HCT116 (cell line): ENCODE measurements at regions not wholly inside any gene's neighbourhood (a gene's known extent, or its start where the extent isn't known, plus 50 kb on each side); places are given as distances from the start of the nearest gene placed in this dataset.

ENCODE experiments used
- ATAC-seq: fragments of 200-7000 bp; cut with Tn5 transposase; 2 replicates; pipeline ENCODE4 v1.9.1; 2020; ENCODE audit warnings: mild to moderate bottlenecking, moderate library complexity
- BruUV-seq: library from RNA; stranded (reverse); fragments of 400-500 nt; replicated peaks from 2 replicates; lab custom pipeline; 2021; lab: Mats Ljungman, UMichigan
- CTCF ChIA-PET: fragments of 300-600 bp; sonication (Branson Sonifier 250); formaldehyde crosslinking; loops from one replicate; lab custom pipeline; 2021; ENCODE audit warnings: antibody characterized with exemption; lab: Charles Lee
- POLR2A ChIA-PET: fragments of 300-600, 350-600 bp; sonication (Branson Sonifier 250); formaldehyde crosslinking; loops from one replicate; lab custom pipeline; 2021; ENCODE audit warnings: antibody characterized with exemption; lab: Charles Lee
- RAD21 ChIA-PET, 2 experiments: fragments of 300-600 bp; sonication (Branson Sonifier 250); formaldehyde crosslinking; loops; one replicate each; lab custom pipeline; 2023; ENCODE audit warnings: low total read pairs in 2 of 2; ENCODE audit not compliant: uncharacterized antibody in 2 of 2, unreplicated experiment in 2 of 2, low non-redundant PET in 1 of 2; lab: Charles Lee
- DNase-seq: peaks from one replicate; pipeline ENCODE4 v3.0.0-alpha.2; 2010; ENCODE audit warnings: low read depth, low spot score
- H2AFZ ChIP-seq: fragments of 200-600 bp; shearing (Covaris generic), sonication (generic); 2 replicates; pipeline ENCODE4 v1.6.1; 2017; ENCODE audit warnings: low read depth, mixed run types, mixed read lengths, antibody characterized with exemption, low read length; ENCODE audit not compliant: poor library complexity, severe bottlenecking
- H3K27ac ChIP-seq: 2 replicates; pipeline ENCODE4 v1.5.1; 2012; ENCODE audit warnings: low read depth, low read length
- H3K27me3 ChIP-seq: fragments of 200-600 bp; sonication (generic); 2 replicates; pipeline ENCODE4 v1.6.1; 2016; ENCODE audit warnings: mixed run types, low read length, mixed read lengths; ENCODE audit not compliant: insufficient read depth
- H3K36me3 ChIP-seq, 2 experiments: fragments of 200-500 bp in 1 of 2; fragments of 200-600 bp in 1 of 2; sonication (Bioruptor generic) in 1 of 2; sonication (generic) in 1 of 2; 2 replicates each; pipeline versions ENCODE4 v1.5.1 to v1.6.1; 2014 to 2016; ENCODE audit warnings: low read length in 2 of 2, inconsistent platforms in 1 of 2, mixed read lengths in 1 of 2, mixed run types in 1 of 2; ENCODE audit not compliant: insufficient read depth in 2 of 2, control insufficient read depth in 1 of 2
- H3K4me1 ChIP-seq, 2 experiments: fragments of 200-600 bp in 1 of 2; sonication (generic) in 1 of 2; 2 replicates each; pipeline versions ENCODE4 v1.5.1 to v1.6.1; 2012 to 2017; ENCODE audit warnings: low read length in 2 of 2, inconsistent platforms in 1 of 2, mild to moderate bottlenecking in 1 of 2, mixed read lengths in 1 of 2, mixed run types in 1 of 2, moderate library complexity in 1 of 2; ENCODE audit not compliant: insufficient read depth in 2 of 2, control insufficient read depth in 1 of 2
- H3K4me2 ChIP-seq: fragments of 200-600 bp; sonication (generic); 2 replicates; pipeline ENCODE4 v1.6.1; 2017; ENCODE audit warnings: mixed run types, low read length, mixed read lengths
- H3K4me3 ChIP-seq, 2 experiments: fragments of 200-600 bp in 1 of 2; sonication (generic) in 1 of 2; replicated peaks in 1 of 2; 2 replicates each; pipeline ENCODE4 v1.5.1; 2011 to 2016; ENCODE audit warnings: low read length in 2 of 2, control low read depth in 1 of 2, low read depth in 1 of 2, mild to moderate bottlenecking in 1 of 2, mixed read lengths in 1 of 2, mixed run types in 1 of 2
- H3K79me2 ChIP-seq: fragments of 200-600 bp; sonication (generic); 2 replicates; pipeline ENCODE4 v1.6.1; 2017; ENCODE audit warnings: mild to moderate bottlenecking, mixed run types, low read length, moderate library complexity, mixed read lengths; ENCODE audit not compliant: insufficient read depth
- H3K9ac ChIP-seq: fragments of 200-600 bp; sonication (generic); 2 replicates; pipeline ENCODE4 v1.6.1; 2016; ENCODE audit warnings: low read length, mixed read lengths
- H3K9me2 ChIP-seq: fragments of 200-600 bp; sonication (generic), shearing (Covaris generic); 2 replicates; pipeline ENCODE4 v1.6.1; 2017; ENCODE audit warnings: mixed run types, mild to moderate bottlenecking, moderate library complexity; ENCODE audit not compliant: insufficient read depth
- H3K9me3 ChIP-seq, 2 experiments: fragments of 200-500 bp in 1 of 2; fragments of 200-600 bp in 1 of 2; sonication (Bioruptor generic) in 1 of 2; sonication (generic) in 1 of 2; 2 replicates each; pipeline ENCODE4 v1.6.1; 2014 to 2017; ENCODE audit warnings: low read length in 2 of 2, mixed read lengths in 2 of 2, inconsistent platforms in 1 of 2, low read depth in 1 of 2, mild to moderate bottlenecking in 1 of 2, mixed run types in 1 of 2, moderate library complexity in 1 of 2; ENCODE audit not compliant: control insufficient read depth in 1 of 2, insufficient read depth in 1 of 2
- H4K20me1 ChIP-seq: fragments of 200-600 bp; sonication (generic), shearing (Covaris generic); 2 replicates; pipeline ENCODE4 v1.6.1; 2017; ENCODE audit warnings: mixed run types, mild to moderate bottlenecking, moderate library complexity; ENCODE audit not compliant: insufficient read depth
- ATF3 ChIP-seq: IDR thresholded peaks from 2 replicates; pipeline ENCODE4 v1.6.1; 2012
- CBX3 ChIP-seq: IDR thresholded peaks from 2 replicates; pipeline ENCODE4 v1.6.1; 2012; ENCODE audit warnings: low read depth
- EGR1 ChIP-seq: IDR thresholded peaks from 2 replicates; pipeline ENCODE4 v1.6.1; 2012; ENCODE audit warnings: low read depth
- ELF1 ChIP-seq: IDR thresholded peaks from 2 replicates; pipeline ENCODE4 v1.6.1; 2012; ENCODE audit warnings: low read depth, borderline replicate concordance
- SRF ChIP-seq: IDR thresholded peaks from 2 replicates; pipeline ENCODE4 v1.6.1; 2012; ENCODE audit warnings: low read depth
- YY1 ChIP-seq: IDR thresholded peaks from 2 replicates; pipeline ENCODE4 v1.6.1; 2011; ENCODE audit warnings: low read length, low read depth, moderate library complexity, mild to moderate bottlenecking; ENCODE audit not compliant: insufficient replicate concordance; ENCODE audit errors: extremely low read depth
- ZBTB33 ChIP-seq: IDR thresholded peaks from 2 replicates; pipeline ENCODE4 v1.6.1; 2011; ENCODE audit warnings: mild to moderate bottlenecking, low read length, moderate library complexity; ENCODE audit not compliant: insufficient replicate concordance; ENCODE audit errors: extremely low read depth
- ZNF274 ChIP-seq: fragments of 200-500 bp; sonication (Bioruptor generic); IDR thresholded peaks from 2 replicates; pipeline ENCODE4 v1.6.1; 2014; ENCODE audit warnings: mild to moderate bottlenecking, low read depth, low read length, inconsistent platforms
- intact Hi-C: fragments of 100-400 bp; cut with micrococcal nuclease; formaldehyde crosslinking; loops from 2 replicates; pipeline ENCODE4 v1.10.0; 2022
- TF ChIP-seq, protein P1 (sequence below): IDR thresholded peaks from 2 replicates; pipeline ENCODE4 v1.6.1; 2012; ENCODE audit warnings: low read depth

DNA sequence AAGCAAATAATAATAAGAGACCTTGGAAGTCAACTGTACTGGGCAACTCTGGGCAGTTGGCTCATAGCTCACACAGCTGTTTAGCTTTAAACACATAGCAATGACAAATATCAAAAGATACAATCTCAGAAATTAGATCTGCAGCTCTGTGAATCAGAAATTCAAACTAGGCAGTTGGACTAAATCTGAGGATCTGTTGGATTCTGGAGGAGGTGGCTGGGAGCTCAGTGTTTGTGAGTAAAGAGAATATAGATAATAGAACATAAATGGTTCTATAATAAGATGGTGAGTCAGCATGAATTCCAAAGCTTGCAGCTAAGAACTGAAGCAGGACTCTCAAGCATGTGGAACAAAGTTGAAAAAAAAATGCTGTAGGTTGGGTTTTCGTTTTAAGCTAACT, 1949.4 kb upstream of the SEL1L start:
- no TSS peak for BruUV-seq
- TF ChIP-seq ELF1 = no peak
- no peak for TF ChIP-seq YY1
- no peak for TF ChIP-seq ZBTB33
- no peak for TF ChIP-seq EGR1
- no peak for TF ChIP-seq CBX3
- TF ChIP-seq SRF = no peak
- TF ChIP-seq ATF3 = no peak
- no peak for TF ChIP-seq ZNF274
- TF ChIP-seq, protein P1, sequence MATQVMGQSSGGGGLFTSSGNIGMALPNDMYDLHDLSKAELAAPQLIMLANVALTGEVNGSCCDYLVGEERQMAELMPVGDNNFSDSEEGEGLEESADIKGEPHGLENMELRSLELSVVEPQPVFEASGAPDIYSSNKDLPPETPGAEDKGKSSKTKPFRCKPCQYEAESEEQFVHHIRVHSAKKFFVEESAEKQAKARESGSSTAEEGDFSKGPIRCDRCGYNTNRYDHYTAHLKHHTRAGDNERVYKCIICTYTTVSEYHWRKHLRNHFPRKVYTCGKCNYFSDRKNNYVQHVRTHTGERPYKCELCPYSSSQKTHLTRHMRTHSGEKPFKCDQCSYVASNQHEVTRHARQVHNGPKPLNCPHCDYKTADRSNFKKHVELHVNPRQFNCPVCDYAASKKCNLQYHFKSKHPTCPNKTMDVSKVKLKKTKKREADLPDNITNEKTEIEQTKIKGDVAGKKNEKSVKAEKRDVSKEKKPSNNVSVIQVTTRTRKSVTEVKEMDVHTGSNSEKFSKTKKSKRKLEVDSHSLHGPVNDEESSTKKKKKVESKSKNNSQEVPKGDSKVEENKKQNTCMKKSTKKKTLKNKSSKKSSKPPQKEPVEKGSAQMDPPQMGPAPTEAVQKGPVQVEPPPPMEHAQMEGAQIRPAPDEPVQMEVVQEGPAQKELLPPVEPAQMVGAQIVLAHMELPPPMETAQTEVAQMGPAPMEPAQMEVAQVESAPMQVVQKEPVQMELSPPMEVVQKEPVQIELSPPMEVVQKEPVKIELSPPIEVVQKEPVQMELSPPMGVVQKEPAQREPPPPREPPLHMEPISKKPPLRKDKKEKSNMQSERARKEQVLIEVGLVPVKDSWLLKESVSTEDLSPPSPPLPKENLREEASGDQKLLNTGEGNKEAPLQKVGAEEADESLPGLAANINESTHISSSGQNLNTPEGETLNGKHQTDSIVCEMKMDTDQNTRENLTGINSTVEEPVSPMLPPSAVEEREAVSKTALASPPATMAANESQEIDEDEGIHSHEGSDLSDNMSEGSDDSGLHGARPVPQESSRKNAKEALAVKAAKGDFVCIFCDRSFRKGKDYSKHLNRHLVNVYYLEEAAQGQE = no peak

More for the DNA sequence above, 1949.4 kb upstream of the SEL1L start:
- Histone ChIP-seq H3K27me3 (no peaks in the 10 kb centered on the region), H3K4me3 (no peak overlapping the region), H3K27ac (no peak overlapping the region), H3K4me1 (no peaks in the 10 kb centered on the region), H2AFZ (no peak overlapping the region), H3K79me2 (no peaks in the 10 kb centered on the region), H3K36me3 (no peaks in the 10 kb centered on the region), H3K4me2 (no peak overlapping the region), H3K9me2 (no peaks in the 10 kb centered on the region), H3K9me3 (peaks cover 10 to 23% of the 10 kb centered on the region in 2 experiments; a peak in 2 of 4 replicates), H3K9ac (no peak overlapping the region), H4K20me1 (no peaks in the 10 kb centered on the region)
- DNase-seq = no peak
- ATAC-seq = no peak
- ChIA-PET CTCF (no interaction called here), POLR2A (no interaction called here), RAD21 (no interaction called here)
- intact Hi-C loops = no loop called here
